HG03097 (cell line): ENCODE measurements at regions not wholly inside any gene's neighbourhood (a gene's known extent, or its start where the extent isn't known, plus 50 kb on each side); places are given as distances from the start of the nearest gene placed in this dataset.
A peak's percentile ranks its signal among the peaks of the same experiment; 100 is the strongest.
"Not testable (repeated sequence)": the region's sequence is repeated elsewhere in the genome, so short reads cannot be mapped to it uniquely, and the experiment has no call there.

Experiments
- ATAC-seq: cut with Tn5 transposase; IDR thresholded peaks from one replicate; pipeline ENCODE4 v1.9.1; 2021; ENCODE audit not compliant: unreplicated experiment, low FRiP score

- no peak for ATAC-seq
Observed at GRCh38 chr5:90084342-90084741, 325.2 kb downstream of the CETN3 start.

GRCh38 chr5:90073026-90073570, 336.5 kb downstream of the CETN3 start:
- ATAC-seq, result not testable (repeated sequence)

- no peak for ATAC-seq
Observed at GRCh38 chr5:90071656-90072055, 337.9 kb downstream of the CETN3 start.

DNA sequence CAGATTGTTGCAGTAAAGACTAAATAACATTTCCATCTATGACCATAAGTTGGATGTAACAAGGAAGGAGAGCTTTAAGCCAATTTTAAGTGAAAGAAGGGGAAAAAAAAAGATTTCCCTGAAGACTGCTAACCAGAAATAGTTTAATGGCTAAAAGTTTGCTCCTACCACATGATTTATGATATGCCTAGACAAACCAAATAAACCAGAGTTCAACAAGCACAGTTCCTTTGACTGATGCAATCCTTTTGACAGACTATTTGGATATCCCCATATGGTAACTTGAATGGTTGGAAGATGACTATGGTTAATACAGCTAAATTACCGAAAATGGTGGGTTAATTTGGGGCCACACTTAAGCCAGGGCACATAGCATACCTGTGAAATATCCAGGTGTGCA, 338.5 kb downstream of the CETN3 start:
- no peak for ATAC-seq

- ATAC-seq, result no peak
Observed at GRCh38 chr5:90066920-90067319, 342.6 kb downstream of the CETN3 start.

DNA sequence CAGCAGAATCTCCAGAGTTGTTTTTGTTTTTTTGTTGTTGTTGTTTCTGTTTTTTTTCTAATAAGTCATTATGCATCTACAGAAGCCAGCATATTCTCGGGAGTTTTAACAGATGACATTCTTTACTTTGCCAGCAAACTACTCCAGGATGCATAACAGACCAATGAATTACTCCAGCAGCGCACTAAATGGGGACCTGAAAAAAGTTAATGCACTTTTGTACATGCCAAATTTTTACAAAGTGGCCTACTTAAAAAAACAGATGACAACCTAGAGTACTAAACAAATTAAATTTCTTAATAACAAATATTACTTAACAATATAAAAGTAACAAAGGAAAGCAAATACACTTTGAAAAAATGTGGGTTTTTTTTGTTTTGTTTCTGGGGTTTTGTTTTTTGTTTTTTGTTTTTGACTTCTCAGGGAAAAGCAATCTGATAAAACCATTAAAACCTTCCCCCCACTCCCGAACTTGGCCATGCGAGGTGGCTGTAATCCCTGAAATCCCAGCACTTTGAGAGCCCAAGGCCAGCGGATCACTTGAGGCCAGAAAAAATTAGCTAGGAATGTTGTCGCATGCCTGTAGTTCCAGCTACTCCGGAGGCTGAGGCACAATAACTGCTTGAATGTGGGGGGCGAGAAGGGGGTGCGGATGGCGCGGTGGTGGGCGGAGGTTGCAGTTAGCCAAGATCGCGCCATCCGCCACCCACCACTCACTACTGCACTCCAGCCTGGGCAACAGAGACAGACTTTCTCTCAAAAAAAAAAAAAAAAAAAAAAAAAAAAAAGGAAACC, 352.4 kb downstream of the CETN3 start:
- no peak for ATAC-seq

- no peak for ATAC-seq
Observed at GRCh38 chr5:90055831-90056328, 353.7 kb downstream of the CETN3 start.

DNA sequence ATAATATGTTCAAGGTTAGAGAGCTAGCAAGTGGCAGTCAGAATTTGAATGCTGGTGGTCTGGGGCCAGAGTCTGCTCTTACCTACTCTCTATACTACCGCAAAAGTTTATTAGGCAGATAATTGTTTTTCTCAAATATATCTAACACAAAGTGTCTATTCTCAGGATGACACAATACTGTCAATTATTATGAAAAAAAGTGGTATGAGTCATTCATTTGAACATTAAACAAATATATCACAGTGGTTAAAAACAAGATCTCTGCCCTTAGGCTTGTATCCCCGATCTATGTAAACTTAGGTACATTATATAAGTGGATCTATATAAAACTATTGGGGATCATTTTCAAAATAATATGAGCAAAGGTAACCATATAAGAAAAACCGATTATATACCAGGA, 354.9 kb downstream of the CETN3 start:
- no peak for ATAC-seq

DNA sequence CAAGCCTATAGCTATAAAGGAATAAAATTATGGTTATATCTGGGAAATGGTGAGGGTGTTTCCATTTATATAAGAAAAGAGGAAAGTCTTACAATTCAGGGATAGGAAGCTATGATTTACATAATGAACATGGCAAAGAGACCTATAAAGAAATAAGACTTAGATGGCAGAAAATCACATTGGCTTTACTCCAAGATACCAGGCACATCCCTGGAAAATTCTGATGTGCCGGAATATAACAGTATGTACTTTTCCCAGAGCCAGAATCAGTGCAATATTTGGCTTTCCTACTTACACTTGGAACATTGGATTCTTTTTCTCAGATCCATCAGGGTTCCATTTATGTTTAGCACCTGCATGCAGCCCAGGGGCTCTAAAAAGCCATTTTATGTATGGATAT, 357.8 kb downstream of the CETN3 start:
- ATAC-seq, result no peak

DNA sequence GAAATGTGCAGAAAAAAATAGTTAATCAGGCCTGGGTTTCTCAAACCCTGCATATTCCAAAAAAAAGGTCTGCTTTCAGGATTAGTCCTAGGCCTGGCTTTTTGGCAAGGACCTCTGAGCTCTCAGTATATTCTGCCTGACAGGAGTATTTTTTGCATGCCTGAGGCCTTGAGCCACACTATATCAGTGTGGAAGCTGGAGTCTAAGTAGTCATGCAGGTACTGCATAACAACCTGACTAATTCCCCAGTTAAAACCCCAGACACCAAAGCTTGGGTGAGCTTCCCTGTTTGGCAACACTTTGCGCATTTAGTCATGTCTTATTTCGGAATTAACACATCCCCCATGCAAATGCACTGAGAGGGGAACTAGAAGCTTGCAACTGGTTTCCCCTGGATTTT, 359.5 kb downstream of the CETN3 start:
- ATAC-seq, result no peak

DNA sequence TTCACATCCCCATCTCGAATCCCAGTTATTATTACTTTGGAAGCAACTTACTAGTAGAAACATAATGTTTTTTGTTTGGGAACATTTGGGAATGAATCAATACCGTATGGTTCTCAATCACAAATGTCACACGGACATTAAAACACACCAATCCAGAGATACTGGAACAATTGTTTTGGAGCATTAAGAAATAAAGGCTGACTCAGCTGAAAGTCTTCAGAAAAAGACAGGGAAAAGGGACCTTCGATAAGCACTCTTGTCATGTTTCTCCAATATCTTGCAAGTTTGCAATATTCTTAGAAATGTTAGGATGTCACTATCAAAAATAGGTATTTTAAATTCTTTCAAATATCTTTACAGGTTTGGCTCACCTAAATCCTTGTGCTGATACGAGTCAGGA, 362.4 kb downstream of the CETN3 start:
- ATAC-seq, result no peak

GRCh38 chr5:90040082-90040481, 369.5 kb downstream of the CETN3 start:
- not testable (repeated sequence) for ATAC-seq

GRCh38 chr5:90037646-90038045, 371.9 kb downstream of the CETN3 start:
- no peak for ATAC-seq

DNA sequence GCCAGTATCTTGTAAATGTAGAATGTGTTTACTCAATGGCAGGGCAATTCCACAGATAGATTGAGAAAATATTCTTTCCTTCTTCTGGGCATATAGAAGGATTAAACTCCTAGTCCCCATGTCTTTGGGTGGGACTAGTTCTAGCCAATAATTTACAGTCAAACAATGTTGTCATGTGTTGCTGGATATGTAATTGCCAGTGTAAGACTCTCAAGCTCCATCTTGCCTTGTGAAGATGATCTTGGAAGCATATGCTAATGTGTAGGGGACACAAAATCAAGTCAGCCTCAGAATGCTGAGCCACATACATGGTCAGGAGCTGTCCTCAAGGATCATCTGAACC, 386.9 kb downstream of the CETN3 start:
- no peak for ATAC-seq

DNA sequence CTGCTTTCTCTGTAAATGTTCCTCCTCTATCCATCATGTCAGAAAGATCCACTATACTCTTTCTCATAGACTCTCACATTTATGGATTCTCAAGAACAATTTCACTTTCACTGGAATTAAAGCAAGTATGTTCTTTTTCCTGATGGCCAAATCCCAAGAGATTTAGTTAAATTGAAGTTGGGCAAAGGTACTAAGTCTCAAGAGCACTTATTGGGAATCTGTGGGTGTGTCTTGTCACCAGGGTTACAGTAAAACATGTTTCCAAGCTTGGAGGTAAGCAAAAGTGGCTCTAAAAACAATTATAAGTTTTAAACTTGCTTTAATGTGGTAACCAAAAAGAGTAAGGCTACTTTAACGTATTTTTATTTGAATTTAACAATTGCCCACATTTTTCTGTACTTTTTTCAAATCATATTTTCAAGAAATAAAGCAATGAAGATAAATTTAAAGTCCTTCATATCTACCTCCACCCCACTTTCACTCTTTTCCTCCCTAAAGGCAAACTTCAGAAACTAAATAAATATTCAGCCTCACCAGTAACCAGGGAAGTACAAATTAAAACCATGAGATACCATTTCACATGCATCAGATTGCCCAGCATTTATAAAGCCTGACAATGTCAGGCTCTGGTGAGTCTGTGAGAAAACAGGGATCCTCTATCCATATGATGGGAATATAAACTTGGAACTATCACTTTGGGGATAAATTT, 387.4 kb downstream of the CETN3 start:
- ATAC-seq, result no peak

DNA sequence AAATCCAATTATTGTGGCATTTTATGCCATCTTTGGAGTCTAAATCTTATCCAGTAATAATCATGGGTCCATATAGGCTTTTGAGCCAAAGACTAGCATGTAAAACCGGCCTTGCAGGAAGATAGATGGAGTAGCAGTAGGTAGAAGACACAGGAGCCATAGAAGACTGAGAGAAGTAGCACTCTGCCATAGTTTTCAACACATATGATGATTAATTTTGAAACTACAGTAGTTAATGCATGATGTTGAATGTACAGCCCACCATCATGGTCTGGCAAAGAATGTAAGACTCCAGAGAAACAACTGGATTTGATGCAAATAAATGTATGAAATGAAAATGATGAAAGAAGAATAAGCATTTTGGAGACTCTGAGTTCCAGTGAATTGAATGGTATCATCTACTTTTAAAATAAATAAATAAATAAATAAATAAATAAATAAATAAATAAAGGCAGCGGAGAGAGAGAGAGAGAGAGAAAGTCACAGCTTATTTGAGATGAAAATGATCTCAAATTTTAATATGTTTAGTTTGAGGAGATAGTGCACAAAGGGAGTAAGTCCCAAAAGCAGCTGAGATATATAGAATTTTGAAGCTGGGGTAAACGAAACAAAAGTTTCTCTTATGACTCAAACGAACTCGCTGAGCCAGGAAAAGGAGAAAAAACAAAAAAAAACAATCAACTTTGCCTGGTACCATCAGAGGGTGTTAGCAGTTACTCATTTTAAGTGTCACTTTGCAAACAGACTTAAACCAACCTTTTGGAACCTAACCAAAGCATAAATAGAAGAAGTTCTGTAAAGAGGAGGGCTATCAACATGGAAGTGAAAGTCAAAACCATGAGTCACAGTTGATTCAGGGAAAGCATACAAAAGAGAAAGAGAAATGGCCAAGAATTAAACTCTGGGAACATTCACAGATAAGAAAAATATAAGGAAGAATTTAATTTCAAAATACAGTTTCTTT, 388.7 kb downstream of the CETN3 start:
- peak; percentile 98 for ATAC-seq

- no peak for ATAC-seq
Observed at GRCh38 chr5:90017239-90017638, 392.3 kb downstream of the CETN3 start.

GRCh38 chr5:90015584-90016018, 394.0 kb downstream of the CETN3 start:
- ATAC-seq, result peak; percentile 91

DNA sequence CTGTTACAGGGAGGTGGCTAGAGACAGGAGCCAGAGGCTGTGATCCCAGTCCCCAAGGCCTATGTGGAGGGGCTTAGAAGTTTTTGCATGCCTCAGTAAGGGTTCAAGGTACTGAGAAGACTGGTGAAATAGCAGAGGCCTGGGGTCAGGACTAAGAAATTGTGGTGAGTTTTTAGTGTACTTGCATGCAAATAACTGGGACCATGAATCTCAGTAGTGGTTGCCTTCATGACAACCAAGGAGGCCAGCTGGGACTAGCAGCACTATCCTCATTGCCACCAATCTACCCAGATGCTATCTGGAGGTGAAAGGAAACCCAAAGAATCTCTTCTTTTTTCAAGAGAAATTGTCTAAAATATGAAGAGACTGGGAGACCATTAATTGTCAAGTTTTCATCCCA, 395.1 kb downstream of the CETN3 start:
- peak; percentile 79 for ATAC-seq

GRCh38 chr5:90000351-90000750, 409.2 kb downstream of the CETN3 start:
- ATAC-seq, result no peak
